HG02973 (cell line): ENCODE measurements at regions not wholly inside any gene's neighbourhood (a gene's known extent, or its start where the extent isn't known, plus 50 kb on each side); places are given as distances from the start of the nearest gene placed in this dataset.

Experiments used
- ATAC-seq: cut with Tn5 transposase; IDR thresholded peaks from one replicate; pipeline ENCODE4 v1.9.1; 2021; ENCODE audit warnings: moderate library complexity; ENCODE audit not compliant: unreplicated experiment

GRCh38 chr21:34022627-34023335, 50.6 kb upstream of the MRPS6 start:
- no peak for ATAC-seq

DNA sequence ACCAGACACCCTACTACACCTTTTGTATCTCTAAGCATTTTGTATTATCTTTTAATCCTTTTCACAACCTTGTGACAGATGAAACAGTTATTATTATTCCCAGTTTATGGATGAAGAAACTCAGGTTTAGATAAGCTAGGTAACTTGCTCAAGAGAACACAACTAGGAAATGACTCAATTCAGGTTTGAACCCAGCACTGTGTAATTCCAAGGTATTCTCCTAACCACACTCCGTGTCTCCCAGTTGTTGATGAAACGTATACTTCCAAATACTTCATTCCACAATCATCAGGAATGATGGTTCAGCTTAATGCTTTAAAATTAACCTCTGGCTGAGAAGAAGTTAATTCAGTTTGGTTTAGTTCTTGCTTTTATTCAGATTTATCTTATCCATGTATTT, 51.7 kb upstream of the MRPS6 start:
- ATAC-seq, result no peak

DNA sequence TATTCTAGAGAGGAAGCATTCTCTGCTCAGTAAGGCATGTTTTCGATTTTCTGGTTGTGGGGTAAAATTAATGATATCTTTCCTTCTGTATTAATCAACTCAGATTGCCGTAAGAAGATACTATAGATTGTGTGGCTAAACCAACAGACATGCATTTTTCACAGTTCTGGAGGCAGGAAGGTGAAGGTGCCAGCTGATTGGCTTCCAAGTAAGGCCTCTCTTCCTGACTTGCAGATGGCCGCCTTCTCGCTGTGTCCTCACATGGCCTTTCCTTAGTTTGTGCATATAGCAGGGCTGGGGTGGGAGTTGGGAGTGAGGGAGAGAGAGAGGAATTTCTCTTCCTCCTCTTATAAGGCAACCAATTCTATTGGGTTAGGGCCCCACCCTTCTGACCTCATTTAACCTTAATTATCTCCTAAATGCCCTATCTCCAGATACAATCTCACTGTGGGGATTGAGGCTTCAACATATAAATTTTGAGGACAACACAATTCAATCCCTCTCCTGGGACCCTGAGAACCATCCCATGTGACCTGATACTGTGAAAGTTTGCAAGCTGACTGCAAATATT, 52.3 kb upstream of the MRPS6 start:
- no peak for ATAC-seq

DNA sequence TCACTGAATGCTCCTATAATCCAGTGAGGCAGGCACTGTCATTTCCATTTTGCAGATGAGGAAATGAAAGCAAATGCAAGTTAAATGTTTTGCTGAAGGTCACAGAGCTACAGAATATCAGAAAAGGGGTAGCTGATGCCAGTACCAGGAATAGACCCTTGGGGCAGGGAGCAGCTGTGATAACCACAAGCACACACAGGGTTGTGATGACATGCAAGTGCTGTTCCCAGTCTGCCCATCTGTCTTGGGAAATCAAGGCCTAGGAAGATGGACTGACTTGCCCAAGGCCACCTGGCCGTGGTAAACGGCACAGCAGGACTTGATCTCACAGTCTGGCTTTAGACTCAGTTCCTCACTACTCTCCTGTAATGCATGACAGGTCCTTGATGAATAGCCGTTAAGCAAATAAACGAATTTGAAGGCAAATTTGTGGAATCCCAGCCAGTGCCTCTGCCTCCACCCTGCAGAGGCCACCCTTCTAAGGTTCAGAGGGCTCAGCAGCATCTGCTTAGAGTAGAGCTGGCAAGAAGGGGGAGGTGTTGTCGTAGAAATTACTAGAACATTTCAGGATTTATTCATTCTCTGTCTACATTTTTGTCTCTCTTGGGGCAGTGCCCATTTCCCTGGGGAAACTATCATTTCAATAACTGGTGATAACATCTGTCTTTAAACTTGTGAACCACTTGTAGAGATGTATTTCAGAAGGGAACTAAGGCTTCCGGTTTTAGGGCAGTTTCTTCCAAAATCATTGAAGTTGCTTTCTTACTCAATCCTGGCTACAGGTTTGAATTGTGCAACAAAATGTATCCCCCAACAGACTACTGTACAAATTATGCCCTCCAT, 53.2 kb upstream of the MRPS6 start:
- ATAC-seq, result peak; percentile 32

DNA sequence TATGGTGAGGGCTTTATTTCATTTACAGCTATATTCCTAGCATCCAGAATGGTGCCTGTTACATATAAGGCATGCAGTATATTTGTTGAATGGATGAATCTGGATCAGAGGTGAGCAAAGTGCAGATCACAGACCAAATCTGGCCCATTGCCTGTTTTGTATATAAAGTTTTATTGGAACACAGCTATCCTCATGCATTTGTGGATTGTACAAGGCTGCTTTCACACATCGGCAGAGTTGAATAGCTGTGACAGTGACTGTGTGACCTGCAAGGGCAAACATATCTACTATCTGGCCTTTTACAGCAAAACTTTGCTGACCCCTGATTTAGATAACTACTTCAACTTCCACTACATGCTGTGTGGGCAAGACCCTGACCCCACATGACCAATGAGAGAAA, 54.0 kb upstream of the MRPS6 start:
- no peak for ATAC-seq

- ATAC-seq, result no peak
These were observed 54.5 kb upstream of the MRPS6 start for GRCh38 chr21:34018910-34019309.

DNA sequence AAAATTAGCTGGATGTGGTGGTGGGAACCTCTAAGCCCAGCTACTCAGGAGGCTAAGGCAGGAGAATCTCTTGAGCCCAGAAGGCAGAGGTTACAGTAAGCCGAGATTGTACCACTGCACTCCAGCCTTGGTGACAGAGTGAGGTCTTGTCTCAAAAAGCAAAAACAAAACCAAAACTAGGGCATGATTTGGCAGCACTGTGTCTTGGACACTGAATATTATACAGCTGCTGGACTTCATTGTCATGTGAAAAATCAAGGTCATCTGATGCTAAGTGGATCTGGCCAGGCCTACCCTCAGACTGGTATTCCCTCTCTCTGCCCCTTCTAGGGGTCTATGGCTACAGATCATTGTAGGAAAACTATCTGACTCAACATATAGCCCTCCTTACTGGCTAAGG, 55.2 kb upstream of the MRPS6 start:
- ATAC-seq, result no peak

DNA sequence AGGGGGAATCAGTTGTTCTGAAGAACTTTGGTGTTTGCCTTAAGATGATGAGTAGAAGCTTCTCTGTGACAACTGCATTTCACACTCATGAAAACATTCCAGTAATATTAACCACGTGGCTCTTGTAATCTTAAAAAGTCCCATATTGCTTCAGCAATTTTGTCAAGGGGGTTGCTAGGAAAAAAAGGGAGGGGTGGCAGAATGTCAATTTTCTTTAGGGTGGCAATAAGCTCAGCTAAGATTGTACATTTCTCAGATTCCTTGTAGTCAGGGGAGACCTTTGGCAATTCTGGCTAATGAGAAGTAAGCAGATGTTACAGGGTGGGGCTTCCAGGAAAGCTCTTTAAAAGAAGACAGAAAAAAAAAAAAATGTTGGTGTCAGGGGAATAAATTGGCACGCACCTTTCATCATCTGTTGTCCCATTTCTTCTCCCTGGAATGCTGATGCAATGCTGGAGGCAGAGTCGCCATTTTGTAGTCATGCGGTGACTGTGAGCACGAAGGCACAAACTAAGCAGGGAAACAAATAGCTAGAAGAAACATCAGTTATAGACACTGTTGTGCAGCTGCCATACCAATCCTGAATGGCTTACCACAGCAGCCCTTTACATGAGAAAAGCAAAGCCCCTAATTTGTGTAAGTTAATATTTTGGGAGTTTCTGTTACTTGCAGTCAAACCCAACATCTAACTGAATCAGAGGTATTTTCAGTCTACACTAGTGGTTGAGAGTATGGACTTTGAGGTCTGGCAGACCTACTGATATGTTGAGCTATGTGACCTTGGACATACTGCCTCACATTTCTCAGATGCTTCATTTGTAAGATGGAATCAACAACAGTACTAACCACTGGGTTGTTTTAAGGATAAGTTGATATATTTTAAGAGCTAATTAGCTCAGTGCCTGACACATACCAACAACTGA, 56.1 kb upstream of the MRPS6 start:
- ATAC-seq, result no peak

- ATAC-seq, result no peak
These were observed 60.7 kb upstream of the MRPS6 start for GRCh38 chr21:34012640-34013039.

DNA sequence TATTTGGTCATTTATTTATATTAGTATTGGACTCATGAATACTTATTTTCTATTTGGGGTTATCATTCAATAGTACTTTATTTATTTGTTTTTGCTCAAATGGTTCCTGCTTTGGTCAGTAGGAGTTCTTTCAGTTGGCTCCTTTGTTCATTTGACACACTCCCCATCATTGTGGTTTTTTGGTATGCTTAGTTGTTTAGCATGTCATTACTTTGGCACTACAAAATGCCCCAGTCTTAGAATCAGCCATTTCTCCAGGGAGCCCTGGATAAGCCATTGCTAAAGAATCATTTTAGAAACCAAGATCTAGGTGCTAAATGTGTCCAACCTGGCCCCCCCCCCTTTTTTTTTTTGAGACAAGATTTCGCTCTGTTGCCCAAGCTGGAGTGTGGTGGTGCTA, 61.7 kb upstream of the MRPS6 start:
- ATAC-seq, result no peak

- no peak for ATAC-seq
These were observed 64.2 kb upstream of the MRPS6 start for GRCh38 chr21:34009193-34009592.

DNA sequence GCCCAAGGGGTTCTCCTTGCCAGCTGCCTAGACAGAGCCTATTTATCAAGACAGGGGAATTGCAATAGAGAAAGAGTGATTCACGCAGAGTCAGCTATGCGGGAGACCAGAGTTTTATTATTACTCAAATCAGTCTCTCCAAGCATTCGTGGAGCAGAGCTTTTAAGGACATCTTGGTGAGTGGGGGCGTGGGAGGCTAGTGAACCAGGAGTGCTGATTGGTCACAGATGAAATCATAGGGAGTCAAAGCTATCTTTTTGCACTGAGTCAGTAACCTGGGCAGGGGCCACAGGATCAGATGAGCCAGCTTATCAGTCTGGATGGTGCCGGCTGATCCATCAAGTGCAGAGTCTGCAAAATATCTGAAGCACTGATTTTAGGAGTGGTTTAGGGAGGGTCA, 64.8 kb upstream of the MRPS6 start:
- no peak for ATAC-seq

DNA sequence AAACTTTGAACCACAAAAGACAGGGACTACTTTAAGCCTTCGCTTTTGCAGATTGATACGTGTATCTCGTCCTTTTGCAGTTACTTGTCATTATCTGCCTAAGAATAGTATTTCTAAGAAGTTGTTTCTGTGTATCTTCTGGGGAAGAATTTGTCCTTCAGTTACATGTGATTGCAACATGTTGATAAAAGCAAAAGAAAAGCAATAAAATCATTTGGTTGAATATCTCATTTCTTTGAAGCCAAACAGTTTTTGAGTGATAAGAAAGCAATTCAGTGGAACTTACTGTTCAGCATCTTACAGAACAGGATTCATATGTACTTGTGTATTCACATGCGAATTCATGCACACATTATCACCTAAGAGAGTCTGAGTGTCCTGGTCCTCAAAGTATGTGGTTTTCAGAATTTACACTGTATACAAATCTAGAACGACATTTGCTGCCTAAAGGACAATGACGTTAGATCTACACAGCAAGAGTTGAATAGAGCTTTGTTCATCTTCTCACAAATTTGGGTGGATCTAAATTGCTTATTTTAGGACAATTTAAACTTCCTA, 66.7 kb upstream of the MRPS6 start:
- ATAC-seq, result no peak

- no peak for ATAC-seq
These were observed 68.4 kb upstream of the MRPS6 start for GRCh38 chr21:34004974-34005373.

DNA sequence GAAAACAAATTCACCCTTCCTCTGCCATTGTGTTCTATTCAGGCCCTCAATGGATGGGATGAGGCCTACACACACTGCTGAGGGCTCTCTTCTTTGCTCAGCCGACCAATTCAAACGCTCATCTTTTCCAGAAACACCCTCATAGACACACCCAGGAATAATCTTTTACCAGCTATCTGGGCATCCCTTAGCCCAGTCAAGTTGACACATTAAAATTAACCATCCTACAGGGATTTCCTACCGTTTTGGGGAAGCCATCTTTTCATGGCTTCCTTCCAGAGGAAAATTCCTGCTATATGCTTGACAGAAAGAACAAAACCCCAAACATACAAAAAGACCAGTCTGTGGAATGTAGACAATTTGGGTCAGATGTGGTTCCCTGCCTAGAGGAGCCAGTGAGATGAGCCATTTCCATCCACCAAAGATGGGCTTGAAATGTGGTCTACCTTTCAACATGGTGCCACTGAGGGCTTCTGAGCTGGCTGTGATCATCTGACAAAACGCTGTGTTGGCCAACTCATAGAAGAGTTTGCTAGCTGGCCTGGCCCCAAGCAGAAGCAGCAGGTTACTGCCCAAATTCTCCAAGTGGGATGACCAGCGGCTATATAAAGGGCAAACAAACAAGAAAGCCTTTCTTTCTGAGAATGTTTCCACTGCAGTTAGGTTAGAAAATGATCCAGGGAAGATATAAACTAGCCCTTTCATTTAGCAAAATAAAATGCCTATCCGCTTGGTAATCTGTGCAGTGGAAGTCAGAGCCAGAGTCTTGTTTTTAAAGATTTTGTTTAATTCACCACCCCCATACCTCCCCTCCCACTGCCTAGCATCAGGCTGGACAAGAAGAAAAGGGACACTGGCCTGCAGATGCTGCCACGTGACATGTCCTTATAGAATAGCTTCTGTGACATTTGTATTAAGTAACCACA, 69.1 kb upstream of the MRPS6 start:
- ATAC-seq, result no peak

GRCh38 chr21:34003428-34003827, 70.0 kb upstream of the MRPS6 start:
- ATAC-seq, result no peak

- no peak for ATAC-seq
These were observed 73.0 kb upstream of the MRPS6 start for GRCh38 chr21:34000375-34000774.

DNA sequence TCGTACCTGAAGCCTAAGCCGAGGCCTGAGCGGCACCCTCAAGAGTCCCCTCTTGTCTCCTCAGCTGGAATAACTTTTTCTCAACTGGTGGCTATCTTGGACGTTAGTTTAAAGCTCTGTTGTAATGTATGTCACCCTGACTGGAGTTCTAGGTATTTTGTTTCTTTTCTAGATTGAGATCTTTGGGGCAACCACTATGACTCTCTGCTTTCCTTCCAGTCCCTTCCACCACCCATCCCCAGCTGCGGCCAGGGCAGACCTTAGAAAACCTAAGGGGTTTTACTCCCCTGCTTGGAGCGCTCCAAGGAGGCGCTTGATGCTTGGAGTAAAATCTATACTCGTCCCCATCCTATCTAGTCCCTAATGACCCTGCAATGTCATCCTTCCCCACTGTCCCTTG, 74.6 kb upstream of the MRPS6 start:
- no peak for ATAC-seq

DNA sequence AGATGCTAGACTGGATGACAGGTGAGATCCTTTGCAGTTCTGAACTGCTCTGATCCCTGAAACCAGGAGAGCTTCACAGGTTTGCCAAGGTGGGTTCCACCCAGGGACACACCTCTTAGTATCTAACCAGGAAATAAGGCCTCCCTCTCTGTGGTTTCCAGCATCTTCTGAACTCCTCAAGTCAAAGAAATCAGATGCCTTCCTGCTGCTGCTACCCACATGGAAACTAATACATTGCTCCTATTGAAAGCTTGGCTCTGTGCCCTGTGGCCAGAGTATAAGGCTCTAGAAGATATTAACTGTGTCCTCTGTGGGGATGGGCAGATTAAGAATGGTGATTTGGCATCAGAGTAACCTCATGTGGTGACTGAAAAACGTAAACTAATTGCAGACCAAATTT, 75.0 kb upstream of the MRPS6 start:
- ATAC-seq, result no peak

GRCh38 chr21:33997436-33997835, 75.9 kb upstream of the MRPS6 start:
- ATAC-seq, result no peak
